ENCODE measurements at regions not wholly inside any gene's neighbourhood (a gene's known extent, or its start where the extent isn't known, plus 50 kb on each side); places are given as distances from the start of the nearest gene placed in this dataset.
"Not testable (repeated sequence)": the region's sequence is repeated elsewhere in the genome, so short reads cannot be mapped to it uniquely, and the experiment has no call there.

GRCh38 chr2:122565364-122565763 is 809.9 kb downstream of the TSN start:
- Histone ChIP-seq H3K4me1 (ENCODE audit: control insufficient read depth in 5 of 5, insufficient read depth in 5 of 5, low read length in 5 of 5) (no peaks in the 10 kb centered on the region), H3K36me3 (ENCODE audit: control insufficient read depth in 4 of 4, insufficient read depth in 4 of 4, low read length in 4 of 4) (no peaks in the 10 kb centered on the region), H3K9me3 (ENCODE audit: control insufficient read depth in 4 of 4, insufficient read depth in 3 of 4, low read length in 3 of 4) (peaks cover 0 to 3% (median 0%) of the 10 kb centered on the region in 4 donors), H3K27ac (ENCODE audit: low read depth in 1 of 2, low read length in 1 of 2) (no peak overlapping the region), H3K9ac (ENCODE audit: insufficient read depth in 1 of 2, low read length in 2 of 2) (no peak overlapping the region), H3K27me3 (ENCODE audit: control insufficient read depth in 3 of 3, insufficient read depth in 3 of 3, low read length in 2 of 3) (no peaks in the 10 kb centered on the region), H3K4me3 (no peak overlapping the region)
- WGBS, 2 donors = 0 to 49% methylated on average over 1 of the region's 1 CpG
- ATAC-seq (ENCODE audit: insufficient read depth, low FRiP score) (no peak), DNase-seq (no peak)
- TF ChIP-seq CTCF (IDR thresholded peaks at IDR 0.05; ENCODE audit: control extremely low read depth, extremely low read depth) = no peak

GRCh38 chr2:122570641-122571040 is 815.2 kb downstream of the TSN start:
- no peaks in the 10 kb centered on the region for H3K4me1 ChIP-seq (ENCODE audit: control insufficient read depth in 5 of 5, insufficient read depth in 5 of 5, low read length in 5 of 5)
- 88 to 93% methylated on average over 15 of the region's 15 CpGs for WGBS, 2 donors
- peak in 2 of 3 donors; percentile 0 to 7 for DNase-seq

GRCh38 chr2:122571471-122571870 is 816.0 kb downstream of the TSN start:
- not testable (repeated sequence) for H3K4me1 ChIP-seq (ENCODE audit: control insufficient read depth in 5 of 5, insufficient read depth in 5 of 5, low read length in 5 of 5); H3K36me3 ChIP-seq (ENCODE audit: control insufficient read depth in 4 of 4, insufficient read depth in 4 of 4, low read length in 4 of 4); ATAC-seq (ENCODE audit: insufficient read depth, low FRiP score); DNase-seq; H3K9ac ChIP-seq (ENCODE audit: insufficient read depth in 1 of 2, low read length in 2 of 2); H3K9me3 ChIP-seq (ENCODE audit: control insufficient read depth in 4 of 4, insufficient read depth in 3 of 4, low read length in 3 of 4); H3K4me3 ChIP-seq; H3K27me3 ChIP-seq (ENCODE audit: control insufficient read depth in 3 of 3, insufficient read depth in 3 of 3, low read length in 2 of 3); H3K27ac ChIP-seq (ENCODE audit: low read depth in 1 of 2, low read length in 1 of 2)

More at GRCh38 chr2:122570641-122571040, 815.2 kb downstream of the TSN start:
- no peak for TF ChIP-seq CTCF (IDR thresholded peaks at IDR 0.05; ENCODE audit: control extremely low read depth, extremely low read depth)
- Histone ChIP-seq H3K9me3 (ENCODE audit: control insufficient read depth in 4 of 4, insufficient read depth in 3 of 4, low read length in 3 of 4) (peaks cover 0 to 3% (median 2%) of the 10 kb centered on the region in 4 donors), H3K27me3 (ENCODE audit: control insufficient read depth in 3 of 3, insufficient read depth in 3 of 3, low read length in 2 of 3) (no peaks in the 10 kb centered on the region), H3K27ac (ENCODE audit: low read depth in 1 of 2, low read length in 1 of 2) (no peak overlapping the region), H3K9ac (ENCODE audit: insufficient read depth in 1 of 2, low read length in 2 of 2) (no peak overlapping the region), H3K4me3 (no peak overlapping the region), H3K36me3 (ENCODE audit: control insufficient read depth in 4 of 4, insufficient read depth in 4 of 4, low read length in 4 of 4) (no peaks in the 10 kb centered on the region)
- ATAC-seq (ENCODE audit: insufficient read depth, low FRiP score) = no peak

- DNase-seq (no peak), ATAC-seq (ENCODE audit: insufficient read depth, low FRiP score) (no peak)
- H3K4me1 ChIP-seq (ENCODE audit: control insufficient read depth in 5 of 5, insufficient read depth in 5 of 5, low read length in 5 of 5) = no peaks in the 10 kb centered on the region
- H3K36me3 ChIP-seq (ENCODE audit: control insufficient read depth in 4 of 4, insufficient read depth in 4 of 4, low read length in 4 of 4) = no peaks in the 10 kb centered on the region
- H3K4me3 ChIP-seq = no peak overlapping the region
- H3K27ac ChIP-seq (ENCODE audit: low read depth in 1 of 2, low read length in 1 of 2) = no peak overlapping the region
- TF ChIP-seq CTCF (IDR thresholded peaks at IDR 0.05; ENCODE audit: control extremely low read depth, extremely low read depth) = no peak
- peaks cover 0 to 3% (median 0%) of the 10 kb centered on the region in 4 donors for H3K9me3 ChIP-seq (ENCODE audit: control insufficient read depth in 4 of 4, insufficient read depth in 3 of 4, low read length in 3 of 4)
- no peak overlapping the region for H3K9ac ChIP-seq (ENCODE audit: insufficient read depth in 1 of 2, low read length in 2 of 2)
- no peaks in the 10 kb centered on the region for H3K27me3 ChIP-seq (ENCODE audit: control insufficient read depth in 3 of 3, insufficient read depth in 3 of 3, low read length in 2 of 3)
Measured at GRCh38 chr2:122575076-122575475, 819.6 kb downstream of the TSN start.
